ENCODE measurements at regions not wholly inside any gene's neighbourhood (a gene's known extent, or its start where the extent isn't known, plus 50 kb on each side); places are given as distances from the start of the nearest gene placed in this dataset.

GRCh38 chr14:37859177-37859576 lies 263.7 kb downstream of the TTC6 start:
- H3K27ac ChIP-seq (ENCODE audit: insufficient read depth, low read depth, low read length): no peak overlapping the region
- no peaks in the 10 kb centered on the region for H3K79me2 ChIP-seq (ENCODE audit: control insufficient read depth, insufficient read depth, low read length)
- TF ChIP-seq CTCF (IDR thresholded peaks at IDR 0.05; ENCODE audit: extremely low read depth in 1 of 2, insufficient read depth in 1 of 2, low read depth in 1 of 2, low read length in 2 of 2) (no peak), POLR2AphosphoS5 (IDR thresholded peaks at IDR 0.05; ENCODE audit: insufficient read depth, low read depth, low read length) (no peak), GATA2 (IDR thresholded peaks at IDR 0.05; ENCODE audit: insufficient read depth, insufficient read length, low read depth, low read length) (no peak), MYC (IDR thresholded peaks at IDR 0.05; ENCODE audit: low read depth, low read length) (no peak), POLR2A (IDR thresholded peaks at IDR 0.05; ENCODE audit: low read depth, low read length) (no peak), JUN (IDR thresholded peaks at IDR 0.05; ENCODE audit: borderline replicate concordance, insufficient read depth, insufficient read length, low read depth) (no peak), EZH2 (IDR thresholded peaks at IDR 0.05; ENCODE audit: borderline replicate concordance, low read depth, low read length, severe bottlenecking) (no peak), MAX (IDR thresholded peaks at IDR 0.05; ENCODE audit: insufficient read depth, insufficient read length) (no peak), FOS (IDR thresholded peaks at IDR 0.05; ENCODE audit: borderline replicate concordance, insufficient read depth, low read length) (no peak)
- POLR2A ChIA-PET: no interaction called here
- intact Hi-C loops (cut with micrococcal nuclease) (no loop called here), dilution Hi-C loops (cut with MboI; ENCODE audit: extremely low pct_ligation_motif_present, low sequenced_read_pairs) (no loop called here)
- H3K4me1 ChIP-seq (ENCODE audit: control insufficient read depth, extremely low read depth, insufficient read depth, low read length): no peaks in the 10 kb centered on the region
- BruUV-seq (replicated peaks): no TSS peak
- FAIRE-seq (no peak), DNase-seq (ENCODE audit: low read depth, low spot score) (no peak)
- H3K9me1 ChIP-seq (replicated peaks; ENCODE audit: control insufficient read depth, extremely low read depth, insufficient read depth, low read length): no peaks in the 10 kb centered on the region
- H3K27me3 ChIP-seq (ENCODE audit: control insufficient read depth in 2 of 2, insufficient read depth in 2 of 2, low read length in 2 of 2): peaks cover 0 to 2% of the 10 kb centered on the region in 2 experiments
- CTCF ChIA-PET: interaction anchor here (0.8 to 1.6 kb wide), 2 partner anchors 15 to 629 kb away, joined by 3 to 4 read pairs; no protein-coding TSS in a partner anchor
- H3K36me3 ChIP-seq (ENCODE audit: control insufficient read depth in 2 of 2, extremely low read depth in 1 of 2, insufficient read depth in 2 of 2, low read length in 2 of 2): no peaks in the 10 kb centered on the region
- no peak overlapping the region for H3K4me2 ChIP-seq (ENCODE audit: insufficient read depth, low read length)
- H3K4me3 ChIP-seq (replicated peaks in 1 of 3; ENCODE audit: insufficient read depth in 1 of 3, low read depth in 1 of 3, low read length in 3 of 3): no peak overlapping the region
- H2AFZ ChIP-seq (ENCODE audit: low read depth, low read length): no peak overlapping the region
- H3K9me3 ChIP-seq (replicated peaks; ENCODE audit: control insufficient read depth, insufficient read depth, low read length): no peaks in the 10 kb centered on the region
- H4K20me1 ChIP-seq (replicated peaks; ENCODE audit: control insufficient read depth, extremely low read depth, insufficient read depth, low read length): no peaks in the 10 kb centered on the region
- no peak overlapping the region for H3K9ac ChIP-seq (replicated peaks; ENCODE audit: extremely low read depth, insufficient read depth, low read length)
